ENCODE measurements at regions not wholly inside any gene's neighbourhood (a gene's known extent, or its start where the extent isn't known, plus 50 kb on each side); places are given as distances from the start of the nearest gene placed in this dataset.
"Not testable (repeated sequence)": the region's sequence is repeated elsewhere in the genome, so short reads cannot be mapped to it uniquely, and the experiment has no call there.

- DNase-seq, result no peak
Measured at GRCh38 chr3:103203441-103203840, 768.6 kb downstream of the ZPLD1 start.

GRCh38 chr3:103210583-103210982 lies 775.8 kb downstream of the ZPLD1 start:
- DNase-seq, result no peak

- DNase-seq, result no peak
Measured at GRCh38 chr3:103218146-103218545, 783.3 kb downstream of the ZPLD1 start.

- no peak for DNase-seq
Measured at GRCh38 chr3:103218793-103219192, 784.0 kb downstream of the ZPLD1 start.

GRCh38 chr3:103227651-103228050 lies 792.8 kb downstream of the ZPLD1 start:
- DNase-seq, result no peak

GRCh38 chr3:103247459-103247858 lies 812.6 kb downstream of the ZPLD1 start:
- DNase-seq, result no peak

- not testable (repeated sequence) for DNase-seq
Measured at GRCh38 chr3:103254827-103255226, 820.0 kb downstream of the ZPLD1 start.

GRCh38 chr3:103269287-103269686 lies 834.5 kb downstream of the ZPLD1 start:
- no peak for DNase-seq

GRCh38 chr3:103271575-103271974 lies 836.8 kb downstream of the ZPLD1 start:
- no peak for DNase-seq

- DNase-seq, result no peak
Measured at GRCh38 chr3:103295974-103296570, 861.3 kb downstream of the ZPLD1 start.

GRCh38 chr3:103297502-103297901 lies 862.7 kb downstream of the ZPLD1 start:
- DNase-seq, result not testable (repeated sequence)

- DNase-seq, result no peak
Measured at GRCh38 chr3:103306104-103306503, 871.3 kb downstream of the ZPLD1 start.

- DNase-seq, result no peak
Measured at GRCh38 chr3:103308921-103309320, 874.1 kb downstream of the ZPLD1 start.

- no peak for DNase-seq
Measured at GRCh38 chr3:103319912-103320311, 885.1 kb downstream of the ZPLD1 start.

- no peak for DNase-seq
Measured at GRCh38 chr3:103337179-103337845, 902.5 kb downstream of the ZPLD1 start.

GRCh38 chr3:103341078-103341606 lies 906.3 kb downstream of the ZPLD1 start:
- no peak for DNase-seq

- DNase-seq, result no peak
Measured at GRCh38 chr3:103342205-103342731, 907.5 kb downstream of the ZPLD1 start.

- no peak for DNase-seq
Measured at GRCh38 chr3:103349760-103350159, 914.9 kb downstream of the ZPLD1 start.

- DNase-seq, result no peak
Measured at GRCh38 chr3:103365467-103365866, 930.7 kb downstream of the ZPLD1 start.

GRCh38 chr3:103367481-103367880 lies 932.7 kb downstream of the ZPLD1 start:
- DNase-seq, result no peak

- no peak for DNase-seq
Measured at GRCh38 chr3:103371411-103371810, 936.6 kb downstream of the ZPLD1 start.

- no peak for DNase-seq
Measured at GRCh38 chr3:103372031-103372430, 937.2 kb downstream of the ZPLD1 start.

GRCh38 chr3:103380391-103380790 lies 945.6 kb downstream of the ZPLD1 start:
- no peak for DNase-seq

All from T-helper 1 cell (primary cell).